GM10266 (cell line): ENCODE measurements at regions not wholly inside any gene's neighbourhood (a gene's known extent, or its start where the extent isn't known, plus 50 kb on each side); places are given as distances from the start of the nearest gene placed in this dataset.

Experiments used
- DNase-seq: peaks from one replicate; pipeline ENCODE4 v3.0.0; 2012; ENCODE audit errors: extremely low spot score
- CTCF ChIP-seq: IDR thresholded peaks from 2 replicates; pipeline ENCODE4 v1.5.1; 2012; ENCODE audit warnings: mild to moderate bottlenecking, low read depth; ENCODE audit not compliant: control insufficient read depth, insufficient read depth; ENCODE audit errors: missing control alignments

- no peak for TF ChIP-seq CTCF
- no peak for DNase-seq
These were observed 138.9 kb upstream of the SGCD start for GRCh38 chr5:156188016-156188415.

- no peak for DNase-seq
- TF ChIP-seq CTCF: no peak
These were observed 137.3 kb upstream of the SGCD start for GRCh38 chr5:156189628-156190027.

- no peak for DNase-seq
- TF ChIP-seq CTCF: no peak
These were observed 135.4 kb upstream of the SGCD start for GRCh38 chr5:156191547-156191946.

- TF ChIP-seq CTCF: no peak
- no peak for DNase-seq
These were observed 129.8 kb upstream of the SGCD start for GRCh38 chr5:156197042-156197635.

- no peak for TF ChIP-seq CTCF
- DNase-seq: no peak
These were observed 127.9 kb upstream of the SGCD start for GRCh38 chr5:156199045-156199444.

- no peak for TF ChIP-seq CTCF
- no peak for DNase-seq
These were observed 125.8 kb upstream of the SGCD start for GRCh38 chr5:156200938-156201787.

GRCh38 chr5:156201788-156202403 lies 125.1 kb upstream of the SGCD start:
- no peak for DNase-seq

More at GRCh38 chr5:156201788-156202403, 125.1 kb upstream of the SGCD start:
- no peak for TF ChIP-seq CTCF
